GM21423 (cell line): ENCODE measurements at regions not wholly inside any gene's neighbourhood (a gene's known extent, or its start where the extent isn't known, plus 50 kb on each side); places are given as distances from the start of the nearest gene placed in this dataset.
"Not testable (repeated sequence)": the region's sequence is repeated elsewhere in the genome, so short reads cannot be mapped to it uniquely, and the experiment has no call there.

Experiments used
- ATAC-seq: cut with Tn5 transposase; IDR thresholded peaks from one replicate; pipeline ENCODE4 v1.9.1; 2021; ENCODE audit warnings: mild to moderate bottlenecking, moderate library complexity; ENCODE audit not compliant: unreplicated experiment

DNA sequence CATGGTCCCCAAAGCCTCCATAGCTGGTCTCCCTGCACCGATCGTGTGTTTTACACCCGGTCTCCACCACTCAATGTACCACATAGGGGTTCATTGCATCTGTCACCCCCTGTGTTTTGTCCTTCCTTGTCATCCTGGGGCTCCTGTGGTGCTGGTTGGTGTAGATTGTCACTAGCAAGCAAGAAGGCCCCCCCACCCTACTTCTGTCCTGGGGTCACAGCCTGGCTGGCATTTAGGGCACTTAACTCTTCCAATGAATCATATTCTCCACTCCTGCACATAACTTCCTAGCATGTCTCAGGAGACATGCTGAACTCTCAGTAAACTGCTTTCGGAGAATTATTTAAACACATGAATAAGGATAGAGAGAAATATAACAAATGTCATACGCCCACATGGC is 161.4 kb downstream of the BCL2L11 start:
- ATAC-seq, result not testable (repeated sequence)

DNA sequence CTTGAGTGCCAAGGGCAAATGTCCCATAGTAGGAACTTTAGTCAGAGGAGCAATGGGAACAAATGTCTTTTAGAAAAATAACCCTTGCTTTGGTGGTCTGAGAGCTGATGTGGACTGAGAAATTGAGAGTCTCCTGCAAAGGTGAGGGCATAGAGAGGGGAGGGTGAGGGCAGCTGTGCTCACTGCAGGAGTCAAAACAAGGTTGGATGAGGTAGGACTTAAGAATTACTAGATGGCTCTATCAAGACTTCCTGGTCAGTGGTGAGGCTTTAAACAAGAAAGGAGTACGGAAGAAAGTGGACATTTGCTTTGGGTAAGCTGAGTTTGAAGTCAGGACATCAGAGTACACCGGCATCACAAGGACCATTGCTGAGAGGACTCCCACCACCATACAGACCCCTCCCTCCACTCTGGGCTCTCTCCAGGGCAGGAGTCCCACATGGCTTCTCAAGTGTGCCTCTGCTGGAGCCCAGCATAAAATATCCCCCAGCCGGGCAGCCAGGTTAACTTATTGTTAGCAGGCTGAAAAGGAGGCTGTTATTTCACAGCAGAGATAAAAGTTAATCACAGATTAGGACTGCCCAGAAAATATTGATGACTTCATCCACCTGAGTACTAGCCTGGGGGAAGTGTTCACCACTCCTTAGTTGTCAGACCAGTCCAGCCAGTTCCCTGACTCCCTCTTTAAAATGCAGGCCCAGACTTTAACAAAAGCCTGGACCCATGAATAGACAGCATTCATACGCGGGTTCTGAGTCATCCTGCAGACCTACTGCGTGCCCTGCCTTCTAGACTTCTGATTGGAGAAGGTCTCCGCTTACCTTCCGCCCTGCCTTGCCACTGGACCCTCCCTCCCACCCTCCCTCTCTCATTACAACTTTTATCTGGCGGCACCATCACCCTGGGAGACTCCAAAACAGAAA is 167.2 kb downstream of the BCL2L11 start:
- ATAC-seq, result not testable (repeated sequence)

DNA sequence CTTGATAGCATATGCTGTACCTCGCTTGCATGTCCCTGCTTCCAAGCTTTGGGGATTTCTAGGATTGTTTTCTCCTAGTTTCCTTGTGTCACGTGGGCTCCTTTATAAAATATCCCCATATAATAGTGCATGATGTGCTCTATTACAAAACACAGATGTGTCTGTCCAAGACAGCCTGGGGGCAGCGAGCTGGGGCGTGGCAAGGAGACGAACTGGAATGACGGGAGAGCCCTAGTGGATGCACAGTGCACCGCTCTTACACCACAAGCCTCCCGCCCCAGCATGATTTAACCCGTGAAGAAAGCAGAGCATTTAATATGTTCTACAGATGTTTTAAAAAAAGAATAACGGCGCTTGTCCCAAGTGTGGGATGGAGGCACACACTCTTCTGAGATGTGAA is 169.7 kb downstream of the BCL2L11 start:
- not testable (repeated sequence) for ATAC-seq

GRCh38 chr2:111291566-111291965 is 170.9 kb downstream of the BCL2L11 start:
- ATAC-seq, result not testable (repeated sequence)

GRCh38 chr2:111292232-111292968 is 171.7 kb downstream of the BCL2L11 start:
- ATAC-seq, result not testable (repeated sequence)

DNA sequence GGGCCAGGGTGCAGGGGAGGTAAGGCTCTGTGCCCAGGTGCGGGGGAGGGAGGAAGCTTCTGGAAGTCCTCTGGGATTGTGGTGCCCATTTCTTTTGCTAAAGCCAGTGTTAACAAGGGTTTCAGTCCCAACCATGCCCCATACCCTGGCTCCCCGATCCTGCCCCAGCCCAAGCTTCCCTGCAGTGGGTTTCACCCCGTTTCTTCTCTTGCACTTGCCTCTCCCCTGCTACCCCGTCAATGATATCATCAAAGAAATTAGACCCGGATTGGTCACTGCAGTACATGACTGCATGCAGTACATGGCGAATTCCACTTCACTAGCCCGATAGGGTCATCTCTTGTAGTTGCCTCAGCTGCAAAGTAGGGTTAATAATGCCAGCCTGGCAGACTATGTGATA is 174.0 kb downstream of the BCL2L11 start:
- not testable (repeated sequence) for ATAC-seq

DNA sequence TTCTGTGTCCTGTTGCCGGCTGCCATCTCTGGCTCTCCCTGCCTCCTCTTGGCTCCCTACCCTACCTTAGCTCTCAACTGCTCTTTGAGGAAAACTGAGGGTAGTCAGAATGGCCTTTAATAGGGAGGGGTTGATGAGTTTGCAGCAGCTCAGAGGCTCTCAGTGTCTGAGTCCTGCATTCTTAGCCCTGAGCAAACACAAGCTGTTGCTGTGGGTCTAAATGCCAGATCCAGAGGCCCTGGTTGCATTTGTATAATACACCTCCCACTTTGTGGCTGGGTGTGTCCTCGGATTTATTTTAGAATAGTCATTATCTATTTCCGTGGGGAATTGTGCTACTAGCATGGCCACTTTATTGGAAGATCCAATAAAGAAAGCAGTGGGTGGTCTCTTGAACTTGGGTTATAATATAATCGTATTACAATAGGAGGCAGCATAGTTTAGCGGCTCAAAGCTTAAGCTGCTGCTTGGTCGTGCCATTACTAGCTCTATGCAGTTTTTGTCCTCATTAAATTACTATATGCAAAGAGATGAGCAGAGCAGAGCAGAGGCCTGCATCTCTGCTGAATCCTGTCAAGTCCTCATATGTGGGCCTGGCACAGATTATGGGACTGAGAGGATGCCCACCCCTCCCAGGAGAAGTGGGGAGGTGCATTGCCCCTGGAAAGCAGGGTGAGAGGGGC is 175.5 kb downstream of the BCL2L11 start:
- ATAC-seq, result not testable (repeated sequence)

DNA sequence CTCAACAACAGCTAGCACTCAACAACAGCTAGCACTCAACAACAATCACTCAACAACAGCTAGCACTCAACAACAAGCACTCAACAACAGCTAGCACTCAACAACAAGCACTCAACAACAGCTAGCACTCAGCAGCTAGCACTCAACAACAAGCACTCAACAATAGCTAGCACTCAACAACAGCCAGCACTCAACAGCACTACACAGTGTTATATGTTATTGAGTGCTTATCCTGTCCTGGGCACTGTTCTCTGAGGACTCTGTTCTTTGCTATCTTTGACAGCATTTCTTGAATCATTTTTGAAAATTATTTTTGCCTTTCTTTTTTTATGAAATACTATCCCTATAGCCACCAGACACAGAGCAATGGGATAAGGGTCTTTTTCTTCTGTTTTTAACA is 176.4 kb downstream of the BCL2L11 start:
- ATAC-seq, result not testable (repeated sequence)

GRCh38 chr2:111298927-111299326 is 178.2 kb downstream of the BCL2L11 start:
- not testable (repeated sequence) for ATAC-seq

DNA sequence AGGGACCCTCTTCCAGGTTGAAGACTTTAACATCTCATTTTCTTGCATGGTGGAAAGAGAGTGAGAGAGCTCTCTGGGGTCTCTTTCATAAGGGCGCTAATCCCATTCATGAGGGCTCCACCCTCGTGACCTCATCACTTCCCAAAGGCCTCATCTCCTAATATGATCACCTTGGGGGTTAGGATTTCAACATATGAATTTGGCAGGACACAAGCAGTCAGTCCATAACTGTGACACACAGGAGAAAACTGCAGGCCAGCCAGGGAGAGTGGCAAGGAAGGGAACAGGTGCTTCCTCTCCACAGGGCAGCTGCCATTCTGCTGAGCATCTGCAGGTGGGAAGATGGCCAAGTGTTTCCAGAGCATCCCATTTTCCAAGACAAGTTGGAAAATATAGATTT is 178.9 kb downstream of the BCL2L11 start:
- ATAC-seq, result not testable (repeated sequence)

DNA sequence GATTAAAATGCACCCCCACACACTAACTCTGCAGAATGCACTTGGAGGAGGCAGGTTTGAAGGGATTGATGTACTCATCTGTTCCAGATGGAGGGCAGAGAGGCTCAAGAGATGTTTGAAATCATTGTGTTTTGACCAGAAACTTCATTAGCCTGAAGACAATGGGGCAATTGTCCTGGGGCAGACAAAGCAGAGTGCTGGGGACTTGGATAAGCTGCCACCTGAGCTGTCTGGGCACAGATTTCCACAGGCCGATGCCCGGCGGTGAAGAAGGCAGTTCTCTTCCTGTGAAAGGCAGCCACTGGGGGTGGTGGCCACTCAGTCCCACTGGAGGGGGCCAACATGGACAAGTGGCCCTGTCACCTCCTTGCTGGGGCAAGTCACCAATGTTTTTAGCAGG is 181.0 kb downstream of the BCL2L11 start:
- not testable (repeated sequence) for ATAC-seq

DNA sequence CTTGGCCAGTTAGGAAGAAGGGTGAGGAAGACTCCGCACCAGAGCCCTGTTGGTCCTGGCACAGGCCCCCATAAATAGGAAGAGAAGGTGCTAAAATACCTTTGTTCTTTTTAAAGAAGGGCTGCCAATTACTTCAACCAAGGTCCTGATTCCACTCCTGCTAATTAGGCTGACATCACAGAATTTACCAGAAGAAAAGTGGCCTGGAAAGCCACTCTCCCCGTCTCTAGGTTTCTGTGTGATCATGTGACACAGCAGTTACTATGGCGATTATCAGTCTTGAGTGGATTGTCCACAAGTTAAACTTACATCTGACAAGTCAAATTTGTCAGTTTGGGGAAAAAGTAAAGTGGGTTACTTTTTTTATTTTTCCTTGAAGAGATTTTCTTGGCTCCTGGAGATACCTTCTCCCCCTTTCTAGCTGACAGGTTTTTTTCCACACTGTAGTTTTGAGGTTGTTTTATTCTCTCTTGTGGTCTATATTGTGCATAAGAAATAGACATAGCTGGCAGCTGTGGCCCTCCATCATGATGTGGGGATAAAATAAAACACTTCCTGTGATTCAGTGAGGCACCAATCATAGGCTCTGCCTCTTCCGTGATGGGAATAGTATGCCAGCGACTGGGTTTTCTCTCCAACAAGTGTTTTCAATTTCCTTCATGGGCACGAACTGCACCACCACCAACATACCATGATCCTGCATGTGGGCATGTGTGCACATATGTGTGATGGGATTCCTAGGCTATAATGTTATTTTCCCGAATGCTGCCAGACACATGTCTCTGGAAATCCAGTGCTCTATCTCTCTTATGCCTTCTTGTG is 181.9 kb downstream of the BCL2L11 start:
- not testable (repeated sequence) for ATAC-seq

DNA sequence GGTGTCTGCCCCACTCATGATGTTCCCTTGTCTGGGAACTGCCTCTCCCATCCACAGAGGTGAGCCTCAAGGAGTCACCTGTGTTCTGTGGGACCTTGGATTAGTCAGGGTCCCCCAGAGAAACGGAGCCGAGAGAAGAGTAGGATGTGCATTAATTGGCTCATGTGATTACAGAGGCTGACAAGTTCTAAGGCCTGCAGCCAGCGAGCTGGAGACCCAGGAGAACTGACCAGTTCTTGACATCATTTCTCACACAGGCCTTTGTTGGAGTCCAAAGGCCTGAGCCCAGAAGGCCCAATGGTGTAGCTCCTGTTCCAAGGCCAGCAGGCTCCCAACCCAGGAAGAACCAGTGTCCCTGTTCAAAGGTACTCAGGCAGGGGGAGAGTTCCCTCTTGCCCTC is 186.6 kb downstream of the BCL2L11 start:
- ATAC-seq, result not testable (repeated sequence)

GRCh38 chr2:111309231-111310075 is 188.7 kb downstream of the BCL2L11 start:
- not testable (repeated sequence) for ATAC-seq

GRCh38 chr2:111310395-111310794 is 189.7 kb downstream of the BCL2L11 start:
- not testable (repeated sequence) for ATAC-seq

DNA sequence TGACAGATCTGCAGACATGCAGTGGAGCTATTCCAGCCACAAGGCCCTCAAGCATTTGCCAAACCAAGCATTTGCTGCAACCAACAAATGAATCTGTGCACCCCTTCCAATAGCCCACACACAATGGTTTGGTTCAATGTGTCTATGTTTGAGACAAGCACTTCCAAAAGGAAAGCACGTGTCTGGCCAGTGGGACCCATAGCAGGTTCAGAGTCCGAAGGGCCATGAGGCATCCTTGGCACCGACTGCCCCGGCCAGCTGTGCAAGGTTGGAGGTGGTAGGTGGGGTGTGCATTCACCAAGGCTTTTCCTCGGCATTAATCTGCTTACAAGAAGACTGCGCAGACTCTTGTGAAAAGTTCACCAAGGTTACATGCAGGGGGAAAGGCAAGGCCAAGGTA is 190.9 kb downstream of the BCL2L11 start:
- ATAC-seq, result not testable (repeated sequence)

DNA sequence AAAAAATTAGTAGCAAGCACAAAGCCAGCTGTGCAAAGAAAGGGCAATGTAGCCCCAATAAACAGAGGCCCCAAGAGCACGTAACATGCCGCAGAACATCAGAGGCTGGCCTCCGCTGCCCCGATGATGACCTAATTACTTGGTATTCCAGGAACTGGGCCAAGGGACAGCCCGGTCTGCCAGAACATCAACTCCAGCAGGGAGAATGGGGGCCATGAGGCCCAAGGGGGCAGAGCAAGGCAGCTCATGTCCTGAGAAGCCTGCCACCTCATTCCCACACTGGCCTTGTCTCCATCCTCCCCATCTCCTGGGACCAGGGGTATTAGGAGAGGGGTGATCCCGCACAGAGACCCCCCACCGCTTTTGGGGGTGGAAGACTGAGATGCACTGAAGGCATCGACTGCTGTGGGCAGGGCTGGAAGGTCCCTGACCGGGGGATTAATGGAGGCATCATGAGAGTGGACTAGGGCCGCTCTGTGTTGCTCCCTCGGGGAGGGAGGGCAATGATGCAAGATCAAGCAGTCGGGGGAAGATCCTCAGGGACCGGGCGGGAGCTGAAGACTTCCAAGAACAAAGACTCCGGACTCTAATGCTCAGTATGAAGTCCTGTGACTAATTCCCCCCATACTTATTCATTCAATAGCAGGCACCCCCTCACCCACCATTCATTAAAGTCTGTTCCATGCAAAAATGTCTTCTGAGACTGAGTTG is 192.3 kb downstream of the BCL2L11 start:
- ATAC-seq, result not testable (repeated sequence)

DNA sequence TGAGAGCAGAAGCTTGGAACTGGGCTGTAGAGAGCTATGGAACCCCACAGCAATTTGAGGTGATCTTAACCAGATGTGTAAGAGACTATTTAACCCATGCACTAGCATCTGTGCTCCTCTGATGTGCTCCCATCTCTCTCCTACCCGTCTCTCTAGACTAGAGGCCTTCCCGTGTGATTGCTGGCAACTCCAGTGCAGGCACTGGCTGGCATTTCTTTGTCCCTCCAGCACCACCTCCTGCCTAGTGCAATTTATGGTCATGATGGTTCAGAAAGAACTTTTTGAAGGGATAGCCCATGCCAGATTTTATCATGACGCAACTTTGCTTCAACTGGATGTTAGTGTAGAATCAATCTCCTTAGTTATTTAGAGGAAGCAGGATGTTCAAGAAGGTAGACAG is 193.0 kb downstream of the BCL2L11 start:
- ATAC-seq, result not testable (repeated sequence)
